Cerebellar nuclear complex (tissue), 1 donor: ENCODE measurements at regions not wholly inside any gene's neighbourhood (a gene's known extent, or its start where the extent isn't known, plus 50 kb on each side); places are given as distances from the start of the nearest gene placed in this dataset.
"Not testable (repeated sequence)": the region's sequence is repeated elsewhere in the genome, so short reads cannot be mapped to it uniquely, and the experiment has no call there.

Source experiments
- DNase-seq, 2 experiments: peaks; one replicate each; lab custom pipeline; 2025; lab: John Stamatoyannopoulos, UW

GRCh38 chr20:12947691-12948090 is 61.1 kb upstream of the SPTLC3 start:
- no peak for DNase-seq

- DNase-seq: no peak
These were observed 59.3 kb upstream of the SPTLC3 start for GRCh38 chr20:12949429-12949980.

GRCh38 chr20:12954254-12954653 is 54.5 kb upstream of the SPTLC3 start:
- not testable (repeated sequence) for DNase-seq

GRCh38 chr20:12955611-12956010 is 53.2 kb upstream of the SPTLC3 start:
- DNase-seq: no peak

- DNase-seq: no peak
These were observed 52.5 kb upstream of the SPTLC3 start for GRCh38 chr20:12956303-12956702.

GRCh38 chr20:12957968-12958367 is 50.8 kb upstream of the SPTLC3 start:
- no peak for DNase-seq
